AG04450 (cell line): ENCODE measurements at regions not wholly inside any gene's neighbourhood (a gene's known extent, or its start where the extent isn't known, plus 50 kb on each side); places are given as distances from the start of the nearest gene placed in this dataset.

Experiments
- CTCF ChIA-PET: fragments of 300-600, 350-600 bp; formaldehyde crosslinking; extraction: SDS; loops from one replicate; lab custom pipeline; 2022; ENCODE audit warnings: antibody characterized with exemption, inconsistent platforms; lab: Charles Lee
- POLR2A ChIA-PET: fragments of 350-600 bp; formaldehyde crosslinking; extraction: SDS; loops from one replicate; lab custom pipeline; 2021; ENCODE audit warnings: antibody characterized with exemption, inconsistent platforms; lab: Yijun Ruan, JAX
- DNase-seq: peaks from one replicate; pipeline ENCODE4 v3.0.0-alpha.2; 2011; ENCODE audit warnings: low read depth, low spot score
- H3K27ac ChIP-seq: one replicate; pipeline ENCODE4 v1.5.1; 2012; ENCODE audit warnings: low read depth, low read length, control low read depth
- H3K27me3 ChIP-seq: one replicate; pipeline ENCODE4 v1.6.0; 2012; ENCODE audit warnings: low read length; ENCODE audit not compliant: control insufficient read depth, insufficient read depth
- H3K4me3 ChIP-seq: 2 replicates; pipeline ENCODE4 v1.5.1; 2011; ENCODE audit warnings: mild to moderate bottlenecking, low read depth, low read length, control low read depth
- H3K9me3 ChIP-seq: 2 replicates; pipeline ENCODE4 v1.5.1; 2012; ENCODE audit warnings: low read length; ENCODE audit not compliant: control insufficient read depth, insufficient read depth
- TF ChIP-seq, protein P1 (sequence below): IDR thresholded peaks from 2 replicates; pipeline ENCODE4 v1.5.1; 2011; ENCODE audit warnings: low read depth, low read length, control low read depth, inconsistent platforms

DNA sequence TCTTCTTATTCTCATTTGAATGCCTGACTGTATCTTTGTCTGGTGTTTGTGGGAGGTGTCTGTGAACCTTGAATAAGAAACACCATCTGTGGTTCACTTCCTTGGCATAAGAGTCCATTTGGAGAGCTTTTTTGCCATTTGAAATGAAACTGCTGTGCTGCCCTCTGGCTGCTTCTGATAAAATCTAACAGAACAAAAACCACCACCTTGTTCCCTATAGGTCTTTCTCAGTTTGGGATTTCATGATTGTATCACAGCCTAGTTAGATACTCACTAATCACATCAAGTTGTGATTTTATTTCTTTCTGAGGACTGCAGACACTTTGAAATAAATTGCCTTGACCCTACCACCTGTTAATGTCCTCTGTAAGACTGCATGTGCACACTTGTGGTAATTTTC lies 102.7 kb upstream of the FAM13C start:
- no peak overlapping the region for H3K27ac ChIP-seq
- CTCF ChIA-PET = interaction anchor here (0.5 to 2.6 kb wide), 23 partner anchors 8 to 513 kb away, joined by 3 to 14 read pairs (median 4); no protein-coding TSS in a partner anchor
- H3K27me3 ChIP-seq = no peaks in the 10 kb centered on the region
- DNase-seq = peak; percentile 26
- no peaks in the 10 kb centered on the region; the same call in 1 of the 2 replicates for H3K9me3 ChIP-seq
- POLR2A ChIA-PET = no interaction called here
- H3K4me3 ChIP-seq = no peak overlapping the region
- TF ChIP-seq, protein P1, sequence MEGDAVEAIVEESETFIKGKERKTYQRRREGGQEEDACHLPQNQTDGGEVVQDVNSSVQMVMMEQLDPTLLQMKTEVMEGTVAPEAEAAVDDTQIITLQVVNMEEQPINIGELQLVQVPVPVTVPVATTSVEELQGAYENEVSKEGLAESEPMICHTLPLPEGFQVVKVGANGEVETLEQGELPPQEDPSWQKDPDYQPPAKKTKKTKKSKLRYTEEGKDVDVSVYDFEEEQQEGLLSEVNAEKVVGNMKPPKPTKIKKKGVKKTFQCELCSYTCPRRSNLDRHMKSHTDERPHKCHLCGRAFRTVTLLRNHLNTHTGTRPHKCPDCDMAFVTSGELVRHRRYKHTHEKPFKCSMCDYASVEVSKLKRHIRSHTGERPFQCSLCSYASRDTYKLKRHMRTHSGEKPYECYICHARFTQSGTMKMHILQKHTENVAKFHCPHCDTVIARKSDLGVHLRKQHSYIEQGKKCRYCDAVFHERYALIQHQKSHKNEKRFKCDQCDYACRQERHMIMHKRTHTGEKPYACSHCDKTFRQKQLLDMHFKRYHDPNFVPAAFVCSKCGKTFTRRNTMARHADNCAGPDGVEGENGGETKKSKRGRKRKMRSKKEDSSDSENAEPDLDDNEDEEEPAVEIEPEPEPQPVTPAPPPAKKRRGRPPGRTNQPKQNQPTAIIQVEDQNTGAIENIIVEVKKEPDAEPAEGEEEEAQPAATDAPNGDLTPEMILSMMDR = peak; percentile 53

DNA sequence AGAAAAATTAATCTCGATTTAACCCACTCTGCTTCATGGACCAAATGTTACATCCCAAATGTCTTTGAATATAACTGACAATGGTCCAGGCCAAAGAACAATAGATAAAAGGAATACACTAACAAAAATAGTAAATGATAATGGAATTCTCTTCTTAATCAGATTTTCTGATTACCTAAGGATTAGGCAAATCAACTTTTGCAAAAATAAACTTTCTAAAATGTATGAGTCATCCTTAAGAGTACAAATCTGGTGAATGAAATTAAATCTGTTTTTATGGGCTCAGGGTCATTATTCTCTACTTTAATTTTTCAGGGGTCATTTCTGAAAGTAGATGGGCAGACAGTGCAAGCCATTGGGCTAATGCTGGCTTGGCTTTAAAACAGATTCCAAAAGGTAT lies 102.1 kb upstream of the FAM13C start:
- no peaks in the 10 kb centered on the region for H3K27me3 ChIP-seq
- no peaks in the 10 kb centered on the region for H3K9me3 ChIP-seq
- H3K4me3 ChIP-seq = no peak overlapping the region
- no peak overlapping the region for H3K27ac ChIP-seq
- POLR2A ChIA-PET = no interaction called here
- TF ChIP-seq, protein P1 = no peak
- CTCF ChIA-PET = interaction anchor here (0.6 to 2.6 kb wide), 19 partner anchors 12 to 1119 kb away, joined by 3 to 14 read pairs (median 4); no protein-coding TSS in a partner anchor
- no peak for DNase-seq

DNA sequence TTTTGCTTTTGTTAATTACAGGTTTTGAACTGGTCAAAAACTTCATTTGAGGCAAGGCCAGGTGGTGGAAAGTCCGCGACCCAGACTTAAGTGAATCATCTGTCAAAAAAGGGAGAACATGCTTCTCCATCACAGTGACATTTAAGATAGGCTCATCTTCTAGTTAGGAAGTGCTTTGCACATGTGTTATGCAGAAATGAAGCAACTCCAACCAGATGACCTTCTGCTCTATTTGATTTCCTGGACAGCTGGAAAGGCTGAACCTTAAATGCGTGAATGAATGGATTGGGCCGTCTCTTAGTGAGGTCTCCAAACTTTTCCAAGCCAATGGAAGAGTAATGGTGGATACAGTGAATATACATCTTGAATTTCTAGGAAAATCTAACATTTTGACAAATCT lies 101.6 kb upstream of the FAM13C start:
- DNase-seq = no peak
- Histone ChIP-seq H3K27me3 (no peaks in the 10 kb centered on the region), H3K9me3 (no peaks in the 10 kb centered on the region), H3K27ac (no peak overlapping the region), H3K4me3 (no peak overlapping the region)
- POLR2A ChIA-PET = no interaction called here
- TF ChIP-seq, protein P1 = no peak
- CTCF ChIA-PET = interaction anchor here (0.6 to 2.6 kb wide), 9 partner anchors 17 to 1118 kb away, joined by 3 to 14 read pairs (median 4); no protein-coding TSS in a partner anchor

DNA sequence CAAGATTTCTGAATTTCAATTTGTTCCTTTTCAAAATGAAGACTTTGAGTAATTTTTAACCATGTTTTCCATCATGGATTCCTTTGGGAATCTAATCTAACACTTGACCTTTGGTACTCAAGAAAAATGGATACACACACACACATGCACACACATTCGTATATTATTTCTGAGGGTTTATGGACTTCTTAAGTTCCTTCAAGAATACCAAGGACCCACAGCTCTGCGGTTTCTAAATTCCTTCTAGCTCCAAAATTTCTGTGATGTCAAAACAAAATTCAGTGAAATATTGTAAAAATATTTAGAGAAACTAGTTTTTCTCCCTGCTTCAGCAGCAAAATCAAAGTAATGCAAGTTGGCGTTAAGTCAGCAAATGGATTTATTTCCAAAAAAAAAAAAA lies 98.3 kb upstream of the FAM13C start:
- ChIA-PET POLR2A (no interaction called here), CTCF (no interaction called here)
- DNase-seq = no peak
- Histone ChIP-seq H3K27ac (no peak overlapping the region), H3K9me3 (no peaks in the 10 kb centered on the region), H3K4me3 (no peak overlapping the region), H3K27me3 (no peaks in the 10 kb centered on the region)
- TF ChIP-seq, protein P1 = no peak

DNA sequence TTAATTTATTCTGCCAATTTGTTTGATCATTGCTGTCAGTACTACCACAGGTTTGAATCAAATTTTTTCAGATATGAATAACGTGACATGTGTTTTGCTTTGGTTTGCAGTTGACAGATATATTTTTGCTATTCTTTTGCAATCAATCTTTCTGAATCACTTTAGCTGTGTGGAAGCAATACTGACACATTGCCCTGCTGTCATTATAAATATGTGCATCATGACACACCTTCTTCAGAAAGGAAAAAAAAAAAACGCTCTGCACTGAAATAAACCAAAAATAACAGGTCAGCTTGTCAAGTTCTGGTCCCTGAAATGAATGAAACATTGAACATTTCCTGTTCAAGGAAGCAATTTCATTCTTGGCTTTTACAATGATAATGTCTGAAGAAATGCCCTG lies 93.8 kb upstream of the FAM13C start:
- TF ChIP-seq, protein P1 = no peak
- Histone ChIP-seq H3K9me3 (no peaks in the 10 kb centered on the region), H3K27me3 (no peaks in the 10 kb centered on the region), H3K27ac (no peak overlapping the region), H3K4me3 (no peak overlapping the region)
- ChIA-PET CTCF (no interaction called here), POLR2A (no interaction called here)
- DNase-seq = no peak
